Forelimb muscle (tissue), 1 donor: ENCODE measurements at regions not wholly inside any gene's neighbourhood (a gene's known extent, or its start where the extent isn't known, plus 50 kb on each side); places are given as distances from the start of the nearest gene placed in this dataset.
"Not testable (repeated sequence)": the region's sequence is repeated elsewhere in the genome, so short reads cannot be mapped to it uniquely, and the experiment has no call there.

Source experiments
- DNase-seq: peaks from one replicate; pipeline ENCODE4 v3.0.0-alpha.2; 2013; ENCODE audit warnings: low read depth

DNA sequence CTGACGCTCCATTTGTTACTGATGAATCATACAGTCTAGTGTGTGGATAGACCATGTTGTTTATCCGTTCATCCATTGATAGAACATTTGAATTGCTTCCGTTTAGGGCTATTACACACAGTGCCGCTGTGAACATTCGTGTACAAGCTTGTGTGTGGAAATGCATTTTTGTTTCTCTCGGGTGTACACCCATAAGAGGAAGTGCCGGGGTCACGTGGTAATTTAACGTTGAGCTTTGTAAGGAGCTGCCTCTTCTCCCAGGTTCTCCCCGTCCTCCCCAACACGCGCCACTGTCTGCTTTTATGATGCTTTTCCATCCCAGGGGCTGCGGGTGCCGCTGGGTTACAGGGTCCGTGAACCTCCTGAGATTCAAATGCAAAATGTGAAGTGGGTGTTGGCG lies 142.3 kb downstream of the IGLL1 start:
- no peak for DNase-seq

- not testable (repeated sequence) for DNase-seq
Observed at GRCh38 chr22:23437107-23437395, 143.0 kb downstream of the IGLL1 start.

DNA sequence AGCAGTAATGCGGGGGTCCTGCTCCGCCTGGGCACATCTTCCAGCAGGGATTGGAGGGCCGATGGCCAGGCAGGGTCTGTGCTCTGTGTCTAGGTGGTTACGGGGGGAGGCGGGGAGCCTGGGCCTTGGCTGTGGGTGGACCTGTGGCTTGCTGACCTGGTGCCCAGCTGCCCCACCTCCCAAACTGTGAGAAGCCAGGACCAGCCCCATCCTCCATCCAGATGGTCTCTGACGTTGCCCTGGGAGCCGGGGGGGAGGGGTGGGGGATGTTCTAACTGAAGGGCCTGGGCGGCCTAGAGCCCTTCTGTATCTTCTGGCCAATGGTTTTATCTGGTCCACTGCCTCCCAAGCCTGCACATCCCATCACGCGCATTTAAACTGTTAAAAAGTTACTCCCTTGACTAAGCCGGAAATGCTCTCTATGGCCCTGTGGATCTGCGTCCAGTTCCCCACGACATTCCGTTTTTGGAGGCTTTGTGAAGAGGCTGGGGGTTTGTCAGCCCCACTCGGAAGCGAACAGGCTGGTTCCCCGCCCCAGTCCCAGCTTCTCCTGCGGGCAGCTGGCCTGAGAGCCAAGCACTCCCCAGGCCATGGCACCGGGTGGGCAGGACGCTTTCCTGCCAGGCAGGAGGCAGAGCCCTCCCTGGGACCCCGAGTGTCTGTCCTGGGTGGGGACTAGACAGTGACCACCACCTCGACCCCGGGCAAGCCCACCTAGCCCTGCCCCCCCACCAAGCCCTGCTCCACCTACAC lies 143.6 kb downstream of the IGLL1 start:
- DNase-seq, result not testable (repeated sequence)

GRCh38 chr22:23435186-23435585 lies 144.9 kb downstream of the IGLL1 start:
- not testable (repeated sequence) for DNase-seq

- DNase-seq, result not testable (repeated sequence)
Observed at GRCh38 chr22:23434198-23434830, 145.8 kb downstream of the IGLL1 start.

DNA sequence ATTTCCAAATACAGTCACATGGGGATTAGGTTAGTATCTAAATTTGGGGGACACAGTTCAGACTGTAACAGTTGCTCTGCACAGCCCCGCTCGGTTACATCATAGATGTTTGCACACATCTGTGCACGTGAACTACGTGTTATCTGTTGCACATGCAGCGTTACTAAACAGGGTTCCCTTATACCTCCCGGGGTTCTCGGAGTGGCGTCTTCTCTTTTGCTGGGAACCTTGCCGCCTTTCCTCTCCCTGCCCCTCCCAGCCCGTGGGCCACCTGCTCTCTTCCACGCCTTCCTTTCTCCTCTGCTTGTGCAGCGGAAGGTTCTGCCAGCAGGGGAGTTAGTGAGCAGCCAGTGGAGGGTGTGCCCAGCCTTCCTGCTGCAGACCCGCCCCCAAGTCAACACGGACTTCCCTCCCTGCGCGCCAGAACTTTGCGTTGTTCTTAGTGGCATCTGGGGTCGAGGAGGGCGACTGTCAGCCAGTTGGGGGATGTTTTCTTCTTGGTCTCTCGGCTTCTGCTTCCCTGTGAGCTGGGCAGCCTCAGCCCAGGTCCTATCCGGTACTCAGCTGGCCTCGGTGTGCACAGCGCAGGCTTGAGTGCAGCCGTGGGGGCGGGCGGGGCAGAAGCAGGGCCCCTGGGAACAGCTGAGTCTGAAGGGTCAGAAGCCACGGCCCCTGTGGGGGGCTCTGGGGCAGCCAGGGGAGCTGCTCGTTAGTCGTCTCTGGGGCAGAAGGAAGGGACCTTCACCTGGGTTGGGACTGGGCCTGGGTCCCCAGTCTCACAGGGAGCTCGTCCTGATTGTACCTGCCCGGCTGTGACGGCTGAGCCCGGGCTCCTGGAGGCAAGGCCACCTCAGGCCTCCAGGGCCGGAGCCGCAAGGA lies 146.7 kb downstream of the IGLL1 start:
- not testable (repeated sequence) for DNase-seq

DNA sequence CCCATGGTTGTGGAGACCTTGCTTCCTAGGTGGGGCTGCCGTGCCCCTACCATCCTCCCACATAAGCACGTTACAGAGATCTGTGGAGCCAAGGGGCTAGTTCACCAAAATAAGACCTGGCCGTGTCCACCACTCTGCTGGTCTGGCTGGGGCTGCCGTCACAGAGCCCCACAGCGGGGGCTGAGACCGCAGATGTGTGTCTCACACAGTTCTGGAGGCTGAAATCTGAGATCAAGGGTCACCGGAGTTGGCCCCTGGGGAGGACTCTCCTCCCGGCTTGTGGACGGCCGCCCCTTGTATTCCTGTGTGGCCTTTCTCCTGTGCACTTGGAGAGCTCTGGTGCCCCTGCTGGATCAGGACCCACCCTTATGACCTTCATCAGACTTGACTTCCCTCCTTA lies 147.4 kb downstream of the IGLL1 start:
- DNase-seq, result not testable (repeated sequence)

DNA sequence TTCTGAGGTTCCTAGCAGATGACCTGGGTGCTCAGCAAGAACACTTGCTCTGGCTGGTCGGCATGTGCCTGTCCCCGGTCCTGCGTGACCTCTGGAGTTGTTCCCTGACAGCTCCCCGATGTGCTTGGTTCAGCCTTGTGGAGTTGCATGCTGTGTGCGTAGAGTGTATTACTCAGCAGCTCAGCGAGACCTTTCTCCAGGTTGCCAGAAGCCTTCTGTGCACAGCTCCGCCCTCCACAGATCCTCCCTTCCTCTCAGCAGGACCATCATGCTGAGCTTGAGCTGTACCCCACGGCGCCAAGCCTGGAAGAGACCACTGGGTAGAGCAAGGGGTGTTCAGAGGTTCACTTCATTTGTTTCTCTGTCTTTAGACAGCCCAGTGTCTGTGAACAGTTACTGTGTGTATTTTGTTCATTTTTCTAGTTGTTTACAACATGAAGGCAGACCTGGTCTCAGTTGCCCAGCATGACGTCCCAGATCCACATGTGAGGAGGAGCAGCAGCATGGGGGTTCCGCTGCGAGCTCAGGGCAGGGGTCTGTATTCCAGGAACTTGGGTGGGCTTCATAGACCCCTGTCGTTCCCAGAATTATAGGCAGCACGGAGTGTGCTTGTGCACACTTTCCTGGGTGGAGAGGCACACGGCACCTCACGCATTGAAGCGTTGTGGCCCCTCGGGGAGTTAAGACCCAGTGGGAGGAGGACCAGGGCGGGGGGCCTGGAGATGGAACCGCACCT lies 148.6 kb downstream of the IGLL1 start:
- DNase-seq, result no peak

GRCh38 chr22:23424551-23425068 lies 155.5 kb downstream of the IGLL1 start:
- DNase-seq, result not testable (repeated sequence)

- no peak for DNase-seq
Observed at GRCh38 chr22:23424031-23424430, 156.1 kb downstream of the IGLL1 start.

GRCh38 chr22:23422281-23422680 lies 157.8 kb downstream of the IGLL1 start:
- not testable (repeated sequence) for DNase-seq

- DNase-seq, result not testable (repeated sequence)
Observed at GRCh38 chr22:23421300-23421699, 158.8 kb downstream of the IGLL1 start.

DNA sequence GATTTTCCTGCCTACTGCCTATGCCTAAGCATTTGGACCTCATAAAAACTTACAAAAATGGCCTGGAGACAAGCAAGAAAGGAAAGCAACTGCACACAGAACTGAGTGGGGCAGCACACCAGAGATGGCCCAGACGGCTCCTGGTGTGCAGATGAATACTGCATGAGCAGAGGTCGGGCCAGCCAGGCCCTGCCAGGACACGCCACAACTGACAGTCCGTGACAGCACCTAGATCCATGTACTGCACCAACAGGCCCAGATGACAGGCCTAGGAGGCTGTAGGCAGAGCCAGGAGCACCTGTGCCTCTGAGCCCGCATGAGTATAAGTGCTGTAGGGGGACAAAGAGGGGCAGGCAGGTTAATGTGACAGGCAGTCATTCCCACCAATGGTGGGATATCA lies 160.2 kb downstream of the IGLL1 start:
- DNase-seq, result no peak

DNA sequence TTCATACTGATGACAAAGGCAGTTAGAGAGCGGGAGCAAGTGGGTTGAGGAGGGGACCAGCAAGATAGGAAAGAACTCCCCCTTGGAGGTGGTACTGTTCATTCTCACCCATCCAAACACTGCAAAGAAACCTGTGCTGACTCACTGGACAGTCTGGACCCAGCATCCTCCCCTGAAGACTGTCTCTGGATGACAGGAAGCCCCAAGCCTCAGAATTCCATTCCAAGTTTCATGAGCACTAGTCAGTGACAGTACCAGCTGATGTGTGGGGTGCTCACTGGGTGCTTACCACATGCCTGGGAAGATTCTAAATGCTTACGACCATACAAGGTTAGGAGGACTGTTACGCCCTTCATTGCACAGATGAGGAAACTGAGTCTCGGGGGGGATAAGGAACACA lies 160.9 kb downstream of the IGLL1 start:
- no peak for DNase-seq

GRCh38 chr22:23418159-23418788 lies 161.8 kb downstream of the IGLL1 start:
- no peak for DNase-seq

GRCh38 chr22:23417327-23417726 lies 162.8 kb downstream of the IGLL1 start:
- DNase-seq, result not testable (repeated sequence)

DNA sequence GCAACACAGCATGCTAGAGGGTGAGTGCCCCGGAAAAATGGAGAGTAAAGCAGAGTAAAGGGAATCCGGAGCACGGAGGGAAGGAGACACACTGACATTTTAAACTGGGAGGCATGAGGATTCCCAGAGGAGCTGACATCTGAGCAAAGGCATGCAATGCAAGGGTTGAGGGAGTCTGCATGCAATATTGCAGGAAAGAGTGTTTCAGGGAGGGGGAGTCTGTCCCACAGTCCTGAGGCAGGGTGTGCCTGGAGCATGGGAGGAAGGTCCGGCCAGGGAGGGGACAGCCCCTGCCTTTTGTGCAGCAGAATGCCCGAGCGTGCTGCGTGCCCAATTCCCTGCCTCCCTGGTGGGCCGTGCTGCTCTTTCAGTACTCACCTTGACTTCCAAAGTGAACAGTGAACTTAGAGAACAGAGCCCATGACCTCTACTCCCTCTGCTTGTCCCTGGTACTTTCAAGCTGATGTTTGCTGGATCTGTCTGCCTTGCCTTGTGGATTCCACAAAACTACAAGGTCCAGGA lies 163.9 kb downstream of the IGLL1 start:
- DNase-seq, result not testable (repeated sequence)

DNA sequence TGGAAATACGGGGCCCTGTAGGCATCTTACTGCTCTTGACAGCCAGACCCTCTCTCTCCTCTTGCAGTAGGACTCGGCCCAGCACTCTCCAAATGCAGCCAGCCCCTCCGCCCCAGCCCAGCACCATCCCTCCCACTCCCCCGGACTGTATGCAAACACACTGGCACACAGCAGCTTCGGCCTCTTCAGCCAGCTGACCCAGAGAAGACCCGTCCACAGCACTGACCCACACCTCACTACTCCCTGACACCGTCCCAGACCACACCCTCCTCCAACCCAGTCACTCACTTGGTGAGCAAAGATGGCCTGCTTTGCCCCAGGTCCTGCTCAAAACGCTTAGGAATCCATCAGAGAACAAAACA lies 164.6 kb downstream of the IGLL1 start:
- no peak for DNase-seq

GRCh38 chr22:23414727-23415489 lies 165.2 kb downstream of the IGLL1 start:
- no peak for DNase-seq

GRCh38 chr22:23411739-23412138 lies 168.4 kb downstream of the IGLL1 start:
- DNase-seq, result no peak
